AG04450 (cell line): ENCODE measurements at regions not wholly inside any gene's neighbourhood (a gene's known extent, or its start where the extent isn't known, plus 50 kb on each side); places are given as distances from the start of the nearest gene placed in this dataset.

ENCODE experiments used
- CTCF ChIA-PET: fragments of 300-600, 350-600 bp; formaldehyde crosslinking; extraction: SDS; loops from one replicate; lab custom pipeline; 2022; ENCODE audit warnings: antibody characterized with exemption, inconsistent platforms; lab: Charles Lee
- POLR2A ChIA-PET: fragments of 350-600 bp; formaldehyde crosslinking; extraction: SDS; loops from one replicate; lab custom pipeline; 2021; ENCODE audit warnings: antibody characterized with exemption, inconsistent platforms; lab: Yijun Ruan, JAX
- DNase-seq: peaks from one replicate; pipeline ENCODE4 v3.0.0-alpha.2; 2011; ENCODE audit warnings: low read depth, low spot score
- H3K27ac ChIP-seq: one replicate; pipeline ENCODE4 v1.5.1; 2012; ENCODE audit warnings: low read depth, low read length, control low read depth
- H3K27me3 ChIP-seq: one replicate; pipeline ENCODE4 v1.6.0; 2012; ENCODE audit warnings: low read length; ENCODE audit not compliant: control insufficient read depth, insufficient read depth
- H3K4me3 ChIP-seq: 2 replicates; pipeline ENCODE4 v1.5.1; 2011; ENCODE audit warnings: mild to moderate bottlenecking, low read depth, low read length, control low read depth
- H3K9me3 ChIP-seq: 2 replicates; pipeline ENCODE4 v1.5.1; 2012; ENCODE audit warnings: low read length; ENCODE audit not compliant: control insufficient read depth, insufficient read depth
- CTCF ChIP-seq: IDR thresholded peaks from 2 replicates; pipeline ENCODE4 v1.5.1; 2011; ENCODE audit warnings: low read depth, low read length, control low read depth, inconsistent platforms

GRCh38 chr10:1947464-1948003 lies 210.2 kb upstream of the ADARB2 start:
- Histone ChIP-seq H3K4me3 (no peak overlapping the region), H3K27me3 (no peaks in the 10 kb centered on the region), H3K9me3 (peaks cover 37% of the 10 kb centered on the region), H3K27ac (no peak overlapping the region)
- POLR2A ChIA-PET: no interaction called here
- no peak for DNase-seq
- CTCF ChIA-PET: no interaction called here
- TF ChIP-seq CTCF: no peak

DNA sequence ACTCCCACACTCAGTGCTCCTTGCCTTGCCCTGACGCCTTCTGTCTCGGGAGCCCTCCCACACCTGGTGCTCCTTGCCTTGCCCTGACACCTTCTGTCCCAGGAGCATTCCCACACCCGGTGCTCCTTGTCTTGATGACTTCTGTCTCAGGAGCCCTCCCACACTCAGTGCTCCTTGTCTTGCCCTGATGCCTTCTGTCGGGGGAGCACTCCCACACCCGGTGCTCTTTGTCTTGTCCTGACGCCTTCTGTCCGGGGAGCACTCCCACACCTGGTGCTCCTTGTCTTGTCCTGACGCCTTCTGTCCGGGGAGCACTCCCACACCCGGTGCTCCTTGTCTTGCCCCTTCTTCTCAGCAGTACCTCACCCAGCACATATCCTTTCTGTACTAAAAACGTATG lies 207.2 kb upstream of the ADARB2 start:
- no peak for DNase-seq
- CTCF ChIA-PET: no interaction called here

DNA sequence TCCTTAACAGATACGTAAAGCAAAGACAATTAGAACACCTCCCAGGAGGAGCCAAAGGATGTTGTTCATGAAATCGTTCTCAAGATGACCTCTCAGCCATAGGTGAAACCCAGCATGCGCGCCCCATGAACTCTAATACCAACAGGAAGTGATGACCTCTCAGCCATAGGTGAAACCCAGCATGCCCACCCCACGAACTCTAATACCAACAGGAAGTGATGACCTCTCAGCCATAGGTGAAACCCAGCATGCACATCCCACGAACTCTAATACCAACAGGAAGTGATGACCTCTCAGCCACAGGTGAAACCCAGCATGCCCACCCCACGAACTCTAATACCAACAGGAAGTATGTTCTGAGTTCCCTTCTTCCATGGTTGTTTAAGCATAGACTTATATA lies 205.2 kb upstream of the ADARB2 start:
- peaks cover 37% of the 10 kb centered on the region for H3K9me3 ChIP-seq
- CTCF ChIA-PET: no interaction called here
- H3K4me3 ChIP-seq: no peak overlapping the region
- H3K27me3 ChIP-seq: no peaks in the 10 kb centered on the region
- TF ChIP-seq CTCF: no peak
- no peak for DNase-seq
- POLR2A ChIA-PET: no interaction called here
- no peak overlapping the region for H3K27ac ChIP-seq

More for the DNA sequence above, 207.2 kb upstream of the ADARB2 start:
- H3K4me3 ChIP-seq: no peak overlapping the region
- H3K9me3 ChIP-seq: peaks cover 32% of the 10 kb centered on the region
- POLR2A ChIA-PET: no interaction called here
- H3K27ac ChIP-seq: no peak overlapping the region
- no peak for TF ChIP-seq CTCF
- H3K27me3 ChIP-seq: no peaks in the 10 kb centered on the region

DNA sequence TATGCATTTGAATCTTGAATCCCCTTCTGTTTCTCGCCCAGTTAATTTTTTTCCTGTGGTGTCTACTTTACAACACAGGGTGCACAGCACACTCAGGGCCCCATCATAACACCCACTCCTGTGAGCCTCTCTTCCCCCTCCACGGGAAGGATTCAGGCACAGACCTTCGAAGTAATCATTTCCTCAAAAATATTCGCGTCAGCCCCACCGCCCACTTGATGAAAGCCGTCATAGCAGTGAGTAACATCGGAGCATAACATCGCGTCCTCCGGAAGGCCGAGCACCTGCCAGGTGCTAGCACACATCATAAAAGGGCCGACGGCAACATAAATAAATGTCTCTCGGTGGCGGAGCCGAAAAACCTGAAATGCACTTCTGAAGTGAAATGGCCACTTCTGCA lies 201.7 kb upstream of the ADARB2 start:
- TF ChIP-seq CTCF: no peak
- no peak for DNase-seq
- Histone ChIP-seq H3K4me3 (no peak overlapping the region), H3K9me3 (peaks cover 39% of the 10 kb centered on the region), H3K27ac (no peak overlapping the region), H3K27me3 (no peaks in the 10 kb centered on the region)
- ChIA-PET POLR2A (no interaction called here), CTCF (no interaction called here)

GRCh38 chr10:1938317-1938716 lies 201.0 kb upstream of the ADARB2 start:
- H3K27ac ChIP-seq: no peak overlapping the region
- no peak for TF ChIP-seq CTCF
- no peak overlapping the region for H3K4me3 ChIP-seq
- POLR2A ChIA-PET: no interaction called here
- no peak for DNase-seq
- H3K9me3 ChIP-seq: peaks cover 42% of the 10 kb centered on the region
- no peaks in the 10 kb centered on the region for H3K27me3 ChIP-seq
- CTCF ChIA-PET: no interaction called here
